HG03432 (cell line): ENCODE measurements at regions not wholly inside any gene's neighbourhood (a gene's known extent, or its start where the extent isn't known, plus 50 kb on each side); places are given as distances from the start of the nearest gene placed in this dataset.
"Not testable (repeated sequence)": the region's sequence is repeated elsewhere in the genome, so short reads cannot be mapped to it uniquely, and the experiment has no call there.

Experiments used
- ATAC-seq: cut with Tn5 transposase; IDR thresholded peaks from one replicate; pipeline ENCODE4 v1.9.1; 2021; ENCODE audit warnings: mild to moderate bottlenecking, moderate library complexity; ENCODE audit not compliant: unreplicated experiment

GRCh38 chr3:193800138-193801043, 207.4 kb downstream of the OPA1 start:
- ATAC-seq: no peak

GRCh38 chr3:193801097-193801496, 208.1 kb downstream of the OPA1 start:
- no peak for ATAC-seq

- ATAC-seq: no peak
Measured at GRCh38 chr3:193803288-193803687, 210.3 kb downstream of the OPA1 start.

- ATAC-seq: no peak
Measured at GRCh38 chr3:193805448-193805847, 212.4 kb downstream of the OPA1 start.

GRCh38 chr3:193808317-193808716, 215.3 kb downstream of the OPA1 start:
- ATAC-seq: no peak

- ATAC-seq: no peak
Measured at GRCh38 chr3:193809106-193809505, 216.1 kb downstream of the OPA1 start.

- ATAC-seq: no peak
Measured at GRCh38 chr3:193812078-193812725, 219.2 kb downstream of the OPA1 start.

- ATAC-seq: no peak
Measured at GRCh38 chr3:193812791-193813500, 219.9 kb downstream of the OPA1 start.

- ATAC-seq: no peak
Measured at GRCh38 chr3:193813501-193813830, 220.5 kb downstream of the OPA1 start.

- no peak for ATAC-seq
Measured at GRCh38 chr3:193814166-193814892, 221.3 kb downstream of the OPA1 start.

GRCh38 chr3:193815246-193816027, 222.4 kb downstream of the OPA1 start:
- no peak for ATAC-seq

- ATAC-seq: no peak
Measured at GRCh38 chr3:193816028-193816395, 223.0 kb downstream of the OPA1 start.

GRCh38 chr3:193816656-193817311, 223.8 kb downstream of the OPA1 start:
- ATAC-seq: no peak

GRCh38 chr3:193819117-193820010, 226.4 kb downstream of the OPA1 start:
- no peak for ATAC-seq

GRCh38 chr3:193821151-193821668, 228.2 kb downstream of the OPA1 start:
- no peak for ATAC-seq

- no peak for ATAC-seq
Measured at GRCh38 chr3:193822492-193823212, 229.6 kb downstream of the OPA1 start.

GRCh38 chr3:193823213-193823605, 230.2 kb downstream of the OPA1 start:
- not testable (repeated sequence) for ATAC-seq

- ATAC-seq: no peak
Measured at GRCh38 chr3:193824365-193824764, 231.4 kb downstream of the OPA1 start.
